ENCODE measurements at regions not wholly inside any gene's neighbourhood (a gene's known extent, or its start where the extent isn't known, plus 50 kb on each side); places are given as distances from the start of the nearest gene placed in this dataset.
"Not testable (repeated sequence)": the region's sequence is repeated elsewhere in the genome, so short reads cannot be mapped to it uniquely, and the experiment has no call there.

GRCh38 chr1:120941066-120941465 lies 51.5 kb downstream of the PPIAL4A start:
- not testable (repeated sequence) for H3K9me3 ChIP-seq (ENCODE audit: control insufficient read depth in 2 of 2, insufficient read depth in 1 of 2, low read depth in 1 of 2, low read length in 1 of 2); H3K27me3 ChIP-seq (ENCODE audit: control insufficient read depth in 1 of 2, insufficient read depth in 2 of 2, low read length in 2 of 2); H3K36me3 ChIP-seq (ENCODE audit: control insufficient read depth in 2 of 2, insufficient read depth in 2 of 2, low read length in 1 of 2); H3K27ac ChIP-seq (ENCODE audit: low read depth in 2 of 2, low read length in 1 of 2); H3K4me1 ChIP-seq (ENCODE audit: control insufficient read depth in 2 of 2, insufficient read depth in 2 of 2, low read length in 1 of 2); H3K4me3 ChIP-seq (ENCODE audit: low read depth in 1 of 2, low read length in 2 of 2)
- WGBS, 2 donors = 43 to 79% methylated on average over 1 of the region's 6 CpGs

DNA sequence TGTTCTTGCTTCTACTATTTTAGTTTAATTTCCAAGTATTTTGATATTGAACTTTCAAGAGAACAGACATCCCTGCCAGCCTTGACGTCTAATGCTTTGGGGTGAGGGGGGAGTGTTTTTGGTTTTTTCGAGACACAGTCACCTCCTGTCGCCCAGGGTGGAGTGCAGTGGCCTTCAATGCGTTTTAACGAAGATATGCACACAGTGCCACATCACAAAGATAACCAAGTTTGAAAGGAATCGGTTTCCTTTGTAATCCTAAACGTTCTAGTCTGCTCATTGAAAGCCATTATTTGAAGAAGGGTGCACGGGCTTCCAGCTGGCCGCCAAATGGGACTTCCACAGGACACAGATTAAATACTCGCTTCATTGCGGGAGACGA lies 52.3 kb downstream of the PPIAL4A start:
- not testable (repeated sequence) for H3K4me1 ChIP-seq (ENCODE audit: control insufficient read depth in 2 of 2, insufficient read depth in 2 of 2, low read length in 1 of 2); H3K9me3 ChIP-seq (ENCODE audit: control insufficient read depth in 2 of 2, insufficient read depth in 1 of 2, low read depth in 1 of 2, low read length in 1 of 2); H3K27me3 ChIP-seq (ENCODE audit: control insufficient read depth in 1 of 2, insufficient read depth in 2 of 2, low read length in 2 of 2); H3K36me3 ChIP-seq (ENCODE audit: control insufficient read depth in 2 of 2, insufficient read depth in 2 of 2, low read length in 1 of 2)
- peak overlapping the region; percentile 45 to 74 for H3K27ac ChIP-seq (ENCODE audit: low read depth in 2 of 2, low read length in 1 of 2)
- peak overlapping the region; percentile 44 to 53 for H3K4me3 ChIP-seq (ENCODE audit: low read depth in 1 of 2, low read length in 2 of 2)
- 3 to 6% methylated on average over 12 of the region's 12 CpGs for WGBS, 2 donors

DNA sequence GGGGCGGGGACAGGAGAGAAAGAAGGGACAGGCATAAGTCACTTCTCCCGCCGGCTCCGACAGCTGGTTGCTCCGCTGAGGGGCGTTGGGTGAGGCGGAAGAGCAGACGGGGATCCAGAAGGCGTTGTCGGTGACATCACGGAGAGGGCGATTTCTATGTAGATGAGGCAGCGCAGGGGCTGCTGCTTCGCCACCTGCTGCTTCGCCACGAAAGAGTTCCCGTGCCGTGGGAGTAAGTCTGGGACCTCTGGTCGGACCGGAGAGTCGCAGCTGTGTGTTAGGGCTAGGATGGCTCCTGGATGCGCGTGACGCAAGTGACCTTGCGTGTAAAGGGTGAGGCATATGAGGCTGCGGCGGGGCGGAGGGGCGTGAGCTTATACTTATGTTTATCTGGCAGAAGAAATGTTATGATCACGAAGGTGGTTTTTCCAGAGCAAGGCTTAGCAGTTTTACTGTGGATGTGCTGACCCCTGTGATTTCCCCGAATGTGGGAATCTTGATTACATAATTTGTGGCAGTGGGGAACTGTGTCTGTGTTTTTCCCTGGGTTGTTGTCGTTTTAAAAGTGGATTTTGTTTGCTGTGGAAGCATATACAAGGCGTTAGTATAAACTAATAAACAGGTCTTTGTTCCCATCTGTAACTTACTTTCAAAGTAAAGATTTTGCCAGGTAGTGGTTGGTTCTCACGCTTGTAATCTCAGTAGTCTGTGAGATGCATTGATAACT lies 52.8 kb downstream of the PPIAL4A start:
- 2% methylated on average over 32 to 33 of the region's 34 CpGs for WGBS, 2 donors
- H3K4me3 ChIP-seq (ENCODE audit: low read depth in 1 of 2, low read length in 2 of 2) = peak overlapping the region; percentile 44 to 53

GRCh38 chr1:120942945-120943319 lies 53.4 kb downstream of the PPIAL4A start:
- not testable (repeated sequence) for H3K4me3 ChIP-seq (ENCODE audit: low read depth in 1 of 2, low read length in 2 of 2); H3K4me1 ChIP-seq (ENCODE audit: control insufficient read depth in 2 of 2, insufficient read depth in 2 of 2, low read length in 1 of 2); H3K9me3 ChIP-seq (ENCODE audit: control insufficient read depth in 2 of 2, insufficient read depth in 1 of 2, low read depth in 1 of 2, low read length in 1 of 2); H3K36me3 ChIP-seq (ENCODE audit: control insufficient read depth in 2 of 2, insufficient read depth in 2 of 2, low read length in 1 of 2); H3K27ac ChIP-seq (ENCODE audit: low read depth in 2 of 2, low read length in 1 of 2); H3K27me3 ChIP-seq (ENCODE audit: control insufficient read depth in 1 of 2, insufficient read depth in 2 of 2, low read length in 2 of 2)
- WGBS, 2 donors = no CpG with 5 or more reads among the region's 9 CpGs

More for the DNA sequence above, 52.8 kb downstream of the PPIAL4A start:
- H3K36me3 ChIP-seq (ENCODE audit: control insufficient read depth in 2 of 2, insufficient read depth in 2 of 2, low read length in 1 of 2); H3K9me3 ChIP-seq (ENCODE audit: control insufficient read depth in 2 of 2, insufficient read depth in 1 of 2, low read depth in 1 of 2, low read length in 1 of 2); H3K4me1 ChIP-seq (ENCODE audit: control insufficient read depth in 2 of 2, insufficient read depth in 2 of 2, low read length in 1 of 2); H3K27me3 ChIP-seq (ENCODE audit: control insufficient read depth in 1 of 2, insufficient read depth in 2 of 2, low read length in 2 of 2): not testable (repeated sequence)
- H3K27ac ChIP-seq (ENCODE audit: low read depth in 2 of 2, low read length in 1 of 2) = peak overlapping the region; percentile 45 to 74

DNA sequence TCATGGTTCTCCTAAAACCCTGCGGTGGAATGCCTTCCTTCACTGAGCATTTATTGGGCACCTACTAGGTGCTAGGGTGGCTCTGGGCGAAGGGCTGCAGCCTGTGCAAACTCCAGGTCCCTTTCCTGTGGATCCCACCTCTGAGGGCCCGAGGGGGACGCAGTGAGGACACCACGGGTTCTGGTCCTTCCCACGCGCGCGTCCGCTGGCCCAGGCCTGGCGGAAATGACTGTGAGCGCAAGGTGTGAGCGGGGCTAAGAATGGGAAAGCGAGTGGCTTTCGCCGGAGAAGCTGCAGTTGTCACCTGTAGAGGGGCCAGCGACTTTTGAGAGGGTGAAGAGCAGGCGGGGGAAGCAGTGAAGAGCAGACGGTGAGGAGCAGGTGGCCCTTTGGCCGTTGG lies 55.1 kb downstream of the PPIAL4A start:
- 95% methylated on average over 18 to 20 of the region's 20 CpGs for WGBS, 2 donors
- H3K36me3 ChIP-seq (ENCODE audit: control insufficient read depth in 2 of 2, insufficient read depth in 2 of 2, low read length in 1 of 2); H3K9me3 ChIP-seq (ENCODE audit: control insufficient read depth in 2 of 2, insufficient read depth in 1 of 2, low read depth in 1 of 2, low read length in 1 of 2); H3K27ac ChIP-seq (ENCODE audit: low read depth in 2 of 2, low read length in 1 of 2); H3K27me3 ChIP-seq (ENCODE audit: control insufficient read depth in 1 of 2, insufficient read depth in 2 of 2, low read length in 2 of 2); H3K4me3 ChIP-seq (ENCODE audit: low read depth in 1 of 2, low read length in 2 of 2); H3K4me1 ChIP-seq (ENCODE audit: control insufficient read depth in 2 of 2, insufficient read depth in 2 of 2, low read length in 1 of 2): not testable (repeated sequence)

DNA sequence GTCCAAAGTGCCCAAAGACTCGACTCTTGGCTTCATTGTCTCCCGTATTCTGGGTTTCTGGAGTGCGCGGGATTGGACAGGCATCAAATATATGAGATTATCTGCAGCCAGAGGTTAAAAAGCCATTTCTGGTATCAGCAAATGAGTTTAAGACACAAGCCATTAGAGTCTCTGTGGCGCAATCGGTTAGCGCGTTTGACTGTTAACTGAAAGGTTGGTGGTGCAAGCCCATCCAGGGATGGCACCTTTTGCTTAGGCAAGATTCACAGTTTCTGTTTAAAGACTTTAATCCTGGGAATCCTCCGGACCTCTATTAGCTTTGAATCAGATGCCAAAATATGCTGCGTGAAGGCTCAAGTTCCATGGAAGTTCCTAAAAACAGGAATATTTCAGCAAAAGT lies 55.6 kb downstream of the PPIAL4A start:
- not testable (repeated sequence) for H3K4me1 ChIP-seq (ENCODE audit: control insufficient read depth in 2 of 2, insufficient read depth in 2 of 2, low read length in 1 of 2)
- 95 to 99% methylated on average over 6 to 8 of the region's 10 CpGs for WGBS, 2 donors

GRCh38 chr1:120947114-120947513 lies 57.5 kb downstream of the PPIAL4A start:
- H3K9me3 ChIP-seq (ENCODE audit: control insufficient read depth in 2 of 2, insufficient read depth in 1 of 2, low read depth in 1 of 2, low read length in 1 of 2); H3K4me3 ChIP-seq (ENCODE audit: low read depth in 1 of 2, low read length in 2 of 2); H3K4me1 ChIP-seq (ENCODE audit: control insufficient read depth in 2 of 2, insufficient read depth in 2 of 2, low read length in 1 of 2); H3K27me3 ChIP-seq (ENCODE audit: control insufficient read depth in 1 of 2, insufficient read depth in 2 of 2, low read length in 2 of 2); H3K36me3 ChIP-seq (ENCODE audit: control insufficient read depth in 2 of 2, insufficient read depth in 2 of 2, low read length in 1 of 2); H3K27ac ChIP-seq (ENCODE audit: low read depth in 2 of 2, low read length in 1 of 2): not testable (repeated sequence)
- WGBS, 2 donors = 73 to 75% methylated on average over 4 of the region's 4 CpGs

More for the DNA sequence above, 55.6 kb downstream of the PPIAL4A start:
- not testable (repeated sequence) for H3K36me3 ChIP-seq (ENCODE audit: control insufficient read depth in 2 of 2, insufficient read depth in 2 of 2, low read length in 1 of 2); H3K9me3 ChIP-seq (ENCODE audit: control insufficient read depth in 2 of 2, insufficient read depth in 1 of 2, low read depth in 1 of 2, low read length in 1 of 2); H3K4me3 ChIP-seq (ENCODE audit: low read depth in 1 of 2, low read length in 2 of 2); H3K27me3 ChIP-seq (ENCODE audit: control insufficient read depth in 1 of 2, insufficient read depth in 2 of 2, low read length in 2 of 2); H3K27ac ChIP-seq (ENCODE audit: low read depth in 2 of 2, low read length in 1 of 2)

DNA sequence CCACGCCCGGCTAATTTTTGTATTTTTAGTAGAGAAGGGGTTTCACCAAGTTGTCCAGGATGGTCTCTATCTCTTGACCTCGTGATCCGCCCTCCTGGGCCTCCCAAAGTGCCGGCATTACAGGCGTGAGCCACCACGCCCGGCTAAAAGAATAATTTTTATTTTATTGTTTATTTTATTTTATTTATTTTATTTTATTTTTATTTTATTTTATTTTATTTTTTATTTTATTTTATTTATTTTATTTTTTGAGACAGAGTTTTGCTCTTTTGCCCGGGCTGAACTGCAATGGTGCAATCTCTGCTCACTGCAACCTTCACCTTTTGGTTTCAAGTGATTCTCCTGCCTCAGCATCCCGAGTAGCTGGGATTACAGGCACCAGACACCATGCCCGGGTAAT lies 60.2 kb downstream of the PPIAL4A start:
- H3K36me3 ChIP-seq (ENCODE audit: control insufficient read depth in 2 of 2, insufficient read depth in 2 of 2, low read length in 1 of 2); H3K4me3 ChIP-seq (ENCODE audit: low read depth in 1 of 2, low read length in 2 of 2); H3K27ac ChIP-seq (ENCODE audit: low read depth in 2 of 2, low read length in 1 of 2); H3K9me3 ChIP-seq (ENCODE audit: control insufficient read depth in 2 of 2, insufficient read depth in 1 of 2, low read depth in 1 of 2, low read length in 1 of 2); H3K27me3 ChIP-seq (ENCODE audit: control insufficient read depth in 1 of 2, insufficient read depth in 2 of 2, low read length in 2 of 2); H3K4me1 ChIP-seq (ENCODE audit: control insufficient read depth in 2 of 2, insufficient read depth in 2 of 2, low read length in 1 of 2): not testable (repeated sequence)
- 95 to 99% methylated on average over 11 of the region's 11 CpGs for WGBS, 2 donors

DNA sequence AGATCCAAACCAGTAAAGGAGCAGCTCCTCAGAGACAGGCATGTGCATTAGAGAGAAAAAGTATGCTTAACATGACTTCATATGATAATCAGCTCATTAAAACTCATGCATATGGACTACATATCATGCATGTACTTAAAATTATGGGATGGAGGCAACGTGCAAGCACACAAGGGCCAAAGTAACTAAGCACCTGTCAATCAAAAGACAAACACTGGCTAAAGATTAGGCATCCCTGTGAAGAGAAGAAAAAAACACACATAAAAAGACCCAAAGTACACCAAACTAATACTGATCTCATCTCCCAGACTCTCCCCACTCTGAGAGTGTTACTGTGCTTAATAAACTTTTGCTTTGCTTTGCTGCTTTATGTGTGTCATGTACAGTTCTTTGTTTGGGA lies 61.1 kb downstream of the PPIAL4A start:
- WGBS, 2 donors = 61 to 63% methylated on average over 1 of the region's 1 CpG

GRCh38 chr1:120951100-120951499 lies 61.5 kb downstream of the PPIAL4A start:
- 91 to 97% methylated on average over 4 of the region's 4 CpGs for WGBS, 2 donors

More for the DNA sequence above, 61.1 kb downstream of the PPIAL4A start:
- not testable (repeated sequence) for H3K36me3 ChIP-seq (ENCODE audit: control insufficient read depth in 2 of 2, insufficient read depth in 2 of 2, low read length in 1 of 2); H3K27ac ChIP-seq (ENCODE audit: low read depth in 2 of 2, low read length in 1 of 2); H3K27me3 ChIP-seq (ENCODE audit: control insufficient read depth in 1 of 2, insufficient read depth in 2 of 2, low read length in 2 of 2); H3K4me1 ChIP-seq (ENCODE audit: control insufficient read depth in 2 of 2, insufficient read depth in 2 of 2, low read length in 1 of 2); H3K9me3 ChIP-seq (ENCODE audit: control insufficient read depth in 2 of 2, insufficient read depth in 1 of 2, low read depth in 1 of 2, low read length in 1 of 2); H3K4me3 ChIP-seq (ENCODE audit: low read depth in 1 of 2, low read length in 2 of 2)

More at GRCh38 chr1:120951100-120951499, 61.5 kb downstream of the PPIAL4A start:
- not testable (repeated sequence) for H3K4me1 ChIP-seq (ENCODE audit: control insufficient read depth in 2 of 2, insufficient read depth in 2 of 2, low read length in 1 of 2); H3K9me3 ChIP-seq (ENCODE audit: control insufficient read depth in 2 of 2, insufficient read depth in 1 of 2, low read depth in 1 of 2, low read length in 1 of 2); H3K27me3 ChIP-seq (ENCODE audit: control insufficient read depth in 1 of 2, insufficient read depth in 2 of 2, low read length in 2 of 2); H3K27ac ChIP-seq (ENCODE audit: low read depth in 2 of 2, low read length in 1 of 2); H3K4me3 ChIP-seq (ENCODE audit: low read depth in 1 of 2, low read length in 2 of 2); H3K36me3 ChIP-seq (ENCODE audit: control insufficient read depth in 2 of 2, insufficient read depth in 2 of 2, low read length in 1 of 2)
